ENCODE measurements at regions not wholly inside any gene's neighbourhood (a gene's known extent, or its start where the extent isn't known, plus 50 kb on each side); places are given as distances from the start of the nearest gene placed in this dataset.
A peak's percentile ranks its signal among the peaks of the same experiment; 100 is the strongest.

- no peaks in the 10 kb centered on the region for H3K9me1 ChIP-seq (ENCODE audit: control insufficient read depth, insufficient read depth, low read length)
- BruUV-seq (replicated peaks) = no TSS peak
- DNase-seq (ENCODE audit: extremely low read depth in 1 of 4, low spot score in 3 of 4) = peak; percentile 40 to 75 (median 59)
- TF ChIP-seq MTA2 (IDR thresholded peaks at IDR 0.05; ENCODE audit: low read depth) (peak; percentile 70), PYGO2 (tag; IDR thresholded peaks at IDR 0.05) (no peak), SIN3B (IDR thresholded peaks at IDR 0.05; ENCODE audit: low read depth) (no peak), MAFK (IDR thresholded peaks at IDR 0.05; ENCODE audit: low read length) (no peak), ETV5 (CRISPR knock-in tag; IDR thresholded peaks at IDR 0.05; ENCODE audit: low read depth) (no peak), MTA1 (IDR thresholded peaks at IDR 0.05; ENCODE audit: borderline replicate concordance) (no peak), CAMTA2 (CRISPR knock-in tag; conservative IDR thresholded peaks at IDR 0.05) (no peak), ARNT (IDR thresholded peaks at IDR 0.05) (0 out of 4 replicates have a peak, but pooled peaks of 1 of the 2 experiments have one; percentile 13), THRAP3 (IDR thresholded peaks at IDR 0.05; ENCODE audit: borderline replicate concordance) (no peak), GTF2F1 (IDR thresholded peaks at IDR 0.05; ENCODE audit: low read depth, low read length) (no peak), SMAD1 (IDR thresholded peaks at IDR 0.05; ENCODE audit: low read depth, low read length, partially characterized antibody) (no peak), HLTF (IDR thresholded peaks at IDR 0.05) (no peak), HOMEZ (CRISPR knock-in tag; IDR thresholded peaks at IDR 0.05) (no peak), BCLAF1 (IDR thresholded peaks at IDR 0.05; ENCODE audit: borderline replicate concordance in 1 of 2, control insufficient read depth in 1 of 2, low read depth in 2 of 2, low read length in 1 of 2) (no peak), HNRNPL (IDR thresholded peaks at IDR 0.05; ENCODE audit: low read depth, low read length) (no peak), SP1 (CRISPR knock-in tag; IDR thresholded peaks at IDR 0.05) (no peak)
Measured at GRCh38 chr2:62296832-62297623, 101.1 kb downstream of the B3GNT2 start.

More at GRCh38 chr2:62296832-62297623, 101.1 kb downstream of the B3GNT2 start:
- Histone ChIP-seq H4K20me1 (replicated peaks; ENCODE audit: control insufficient read depth, insufficient read depth, low read length) (no peaks in the 10 kb centered on the region), H3K36me3 (ENCODE audit: control insufficient read depth, insufficient read depth, low read length) (peaks cover 3% of the 10 kb centered on the region; the same call in 1 of the 3 replicates), H3K27me3 (ENCODE audit: control insufficient read depth in 2 of 2, insufficient read depth in 2 of 2, low read length in 2 of 2) (no peaks in the 10 kb centered on the region), H2AFZ (ENCODE audit: low read depth, low read length) (peak overlapping the region; percentile 51), H3K4me3 (peak overlapping the region; percentile 41), H3K79me2 (ENCODE audit: control insufficient read depth, insufficient read depth, low read length) (peaks cover 60% of the 10 kb centered on the region), H3K4me2 (ENCODE audit: insufficient read depth, low read length) (peak overlapping the region; percentile 96), H3K9ac (ENCODE audit: insufficient read depth in 1 of 2, low read depth in 2 of 2, low read length in 2 of 2) (peak overlapping the region; percentile 77 to 89; a peak in 3 of 4 replicates), H3K27ac (ENCODE audit: extremely low read depth, low read depth, low read length) (peak overlapping the region; percentile 89), H3K9me3 (replicated peaks; ENCODE audit: control insufficient read depth, insufficient read depth, low read depth, low read length) (no peaks in the 10 kb centered on the region), H3K4me1 (replicated peaks in 1 of 2; ENCODE audit: control insufficient read depth in 2 of 2, insufficient read depth in 2 of 2, low read length in 2 of 2) (peaks cover 37 to 60% of the 10 kb centered on the region in 2 experiments; a peak in 4 of 5 replicates)
- CTCF ChIA-PET (ENCODE audit: low intra/inter-chr PET ratio) = no interaction called here
- intact Hi-C loops (cut with micrococcal nuclease) (loop anchor here (1.0 to 5.0 kb wide), 6 partner anchors 80 to 378 kb away; partner anchors contain the start of gene B3GNT2), in situ Hi-C loops (cut with MboI) (loop anchor here (5.0 kb wide), 1 partner anchor 115 kb away; no protein-coding TSS in a partner anchor)
- FAIRE-seq (no peak), ATAC-seq (peak; percentile 39)
- 0% methylated on average over 8 of the region's 8 CpGs for WGBS (ENCODE audit: insufficient coverage, low coverage, missing lambda C conversion rate)
- POLR2A ChIA-PET = interaction anchor here (0.6 to 1.2 kb wide), 4 partner anchors 10 to 89 kb away, joined by 3 to 4 read pairs (median 3); no protein-coding TSS in a partner anchor
